ENCODE measurements at regions not wholly inside any gene's neighbourhood (a gene's known extent, or its start where the extent isn't known, plus 50 kb on each side); places are given as distances from the start of the nearest gene placed in this dataset.

DNA sequence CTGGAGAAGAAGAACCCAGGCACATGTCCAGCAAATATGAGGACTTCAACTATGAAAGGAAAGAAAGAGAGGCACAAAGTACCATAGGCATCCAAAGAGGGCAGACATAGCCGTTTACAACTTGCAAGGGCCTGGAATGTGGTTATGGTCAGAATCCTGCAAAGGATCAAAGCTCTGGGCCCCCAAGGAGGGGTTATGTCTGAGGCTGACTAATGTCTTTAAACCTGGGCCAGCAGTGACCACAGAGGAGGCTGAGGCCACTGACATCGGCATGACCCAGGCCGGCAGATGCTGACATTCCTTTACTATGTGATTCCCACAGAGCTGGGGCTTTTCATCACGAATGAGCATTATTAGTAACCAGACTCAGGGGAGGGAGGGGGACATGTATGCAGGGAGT is 861.1 kb downstream of the DHX35 start:
- TF ChIP-seq EZH2 (IDR thresholded peaks at IDR 0.05; ENCODE audit: borderline replicate concordance, low read depth, low read length, severe bottlenecking) = no peak
- TF ChIP-seq POLR2AphosphoS5 (IDR thresholded peaks at IDR 0.05; ENCODE audit: insufficient read depth, low read depth, low read length) = no peak
- TF ChIP-seq, protein P1, sequence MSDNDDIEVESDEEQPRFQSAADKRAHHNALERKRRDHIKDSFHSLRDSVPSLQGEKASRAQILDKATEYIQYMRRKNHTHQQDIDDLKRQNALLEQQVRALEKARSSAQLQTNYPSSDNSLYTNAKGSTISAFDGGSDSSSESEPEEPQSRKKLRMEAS (IDR thresholded peaks at IDR 0.05; ENCODE audit: insufficient read depth, insufficient read length) = no peak
- no peak for TF ChIP-seq GATA2 (IDR thresholded peaks at IDR 0.05; ENCODE audit: insufficient read depth, insufficient read length, low read depth, low read length)
- no peak for TF ChIP-seq POLR2A (IDR thresholded peaks at IDR 0.05; ENCODE audit: low read depth, low read length)
- no peak for TF ChIP-seq FOS (IDR thresholded peaks at IDR 0.05; ENCODE audit: borderline replicate concordance, insufficient read depth, low read length)
- TF ChIP-seq JUN (IDR thresholded peaks at IDR 0.05; ENCODE audit: borderline replicate concordance, insufficient read depth, insufficient read length, low read depth) = no peak
- no peak for TF ChIP-seq MYC (IDR thresholded peaks at IDR 0.05; ENCODE audit: low read depth, low read length)
- TF ChIP-seq, protein P2, sequence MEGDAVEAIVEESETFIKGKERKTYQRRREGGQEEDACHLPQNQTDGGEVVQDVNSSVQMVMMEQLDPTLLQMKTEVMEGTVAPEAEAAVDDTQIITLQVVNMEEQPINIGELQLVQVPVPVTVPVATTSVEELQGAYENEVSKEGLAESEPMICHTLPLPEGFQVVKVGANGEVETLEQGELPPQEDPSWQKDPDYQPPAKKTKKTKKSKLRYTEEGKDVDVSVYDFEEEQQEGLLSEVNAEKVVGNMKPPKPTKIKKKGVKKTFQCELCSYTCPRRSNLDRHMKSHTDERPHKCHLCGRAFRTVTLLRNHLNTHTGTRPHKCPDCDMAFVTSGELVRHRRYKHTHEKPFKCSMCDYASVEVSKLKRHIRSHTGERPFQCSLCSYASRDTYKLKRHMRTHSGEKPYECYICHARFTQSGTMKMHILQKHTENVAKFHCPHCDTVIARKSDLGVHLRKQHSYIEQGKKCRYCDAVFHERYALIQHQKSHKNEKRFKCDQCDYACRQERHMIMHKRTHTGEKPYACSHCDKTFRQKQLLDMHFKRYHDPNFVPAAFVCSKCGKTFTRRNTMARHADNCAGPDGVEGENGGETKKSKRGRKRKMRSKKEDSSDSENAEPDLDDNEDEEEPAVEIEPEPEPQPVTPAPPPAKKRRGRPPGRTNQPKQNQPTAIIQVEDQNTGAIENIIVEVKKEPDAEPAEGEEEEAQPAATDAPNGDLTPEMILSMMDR (IDR thresholded peaks at IDR 0.05; ENCODE audit: extremely low read depth in 1 of 2, insufficient read depth in 1 of 2, low read depth in 1 of 2, low read length in 2 of 2) = no peak
- H4K20me1 ChIP-seq (replicated peaks; ENCODE audit: control insufficient read depth, extremely low read depth, insufficient read depth, low read length) = no peaks in the 10 kb centered on the region
- no peaks in the 10 kb centered on the region for H3K79me2 ChIP-seq (ENCODE audit: control insufficient read depth, insufficient read depth, low read length)
- CTCF ChIA-PET = no interaction called here
- no peak overlapping the region for H2AFZ ChIP-seq (ENCODE audit: low read depth, low read length)
- peak overlapping the region; percentile 20 for H3K27ac ChIP-seq (ENCODE audit: insufficient read depth, low read depth, low read length)
- H3K4me2 ChIP-seq (ENCODE audit: insufficient read depth, low read length) = no peak overlapping the region
- FAIRE-seq = peak; percentile 21
- no peak overlapping the region for H3K9ac ChIP-seq (replicated peaks; ENCODE audit: extremely low read depth, insufficient read depth, low read length)
- no peaks in the 10 kb centered on the region for H3K9me3 ChIP-seq (replicated peaks; ENCODE audit: control insufficient read depth, insufficient read depth, low read length)
- BruUV-seq (replicated peaks) = no TSS peak
- no peaks in the 10 kb centered on the region for H3K9me1 ChIP-seq (replicated peaks; ENCODE audit: control insufficient read depth, extremely low read depth, insufficient read depth, low read length)
- H3K4me3 ChIP-seq (replicated peaks in 1 of 3; ENCODE audit: insufficient read depth in 1 of 3, low read depth in 1 of 3, low read length in 3 of 3) = no peak overlapping the region
- no peaks in the 10 kb centered on the region for H3K27me3 ChIP-seq (ENCODE audit: control insufficient read depth in 2 of 2, insufficient read depth in 2 of 2, low read length in 2 of 2)
- dilution Hi-C loops (cut with MboI; ENCODE audit: extremely low pct_ligation_motif_present, low sequenced_read_pairs) = no loop called here
- peaks cover 17% of the 10 kb centered on the region for H3K4me1 ChIP-seq (ENCODE audit: control insufficient read depth, extremely low read depth, insufficient read depth, low read length)
- POLR2A ChIA-PET = no interaction called here
- H3K36me3 ChIP-seq (ENCODE audit: control insufficient read depth in 2 of 2, extremely low read depth in 1 of 2, insufficient read depth in 2 of 2, low read length in 2 of 2) = no peaks in the 10 kb centered on the region
- intact Hi-C loops (cut with micrococcal nuclease) = no loop called here
- peak; percentile 3 for DNase-seq (ENCODE audit: low read depth, low spot score)
